Stimulated activated CD8-positive, alpha-beta memory T cell treated with anti-CD3 and anti-CD28 coated beads, Interleukin-2, amount 100 ng/mL, for 1 hour (primary cell): ENCODE measurements at regions not wholly inside any gene's neighbourhood (a gene's known extent, or its start where the extent isn't known, plus 50 kb on each side); places are given as distances from the start of the nearest gene placed in this dataset.

Experiments used
- DNase-seq, 2 donors: peaks; one replicate each; pipeline ENCODE4 v3.0.0-alpha.2; 2020; ENCODE audit warnings: low read depth in 2 of 2

DNA sequence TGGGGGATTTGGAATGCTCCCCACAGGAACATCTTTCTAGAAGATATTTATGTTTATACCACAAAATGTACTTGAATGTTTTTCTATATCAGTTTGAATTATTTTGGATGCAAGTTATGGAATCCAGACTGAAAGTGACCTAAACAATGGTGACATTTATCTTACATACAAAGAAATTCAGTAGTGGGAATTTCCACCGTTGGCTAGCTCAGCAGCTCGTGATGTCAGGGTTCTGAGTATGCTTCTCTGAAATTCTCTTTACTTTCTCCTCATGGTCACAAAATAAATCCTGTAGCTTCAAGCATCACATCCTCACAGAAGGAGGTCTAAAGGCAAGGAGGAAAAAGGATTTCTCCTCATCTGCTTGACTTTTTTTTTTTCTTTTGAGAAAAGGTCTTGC is 105.3 kb downstream of the AKAIN1 start:
- no peak for DNase-seq

DNA sequence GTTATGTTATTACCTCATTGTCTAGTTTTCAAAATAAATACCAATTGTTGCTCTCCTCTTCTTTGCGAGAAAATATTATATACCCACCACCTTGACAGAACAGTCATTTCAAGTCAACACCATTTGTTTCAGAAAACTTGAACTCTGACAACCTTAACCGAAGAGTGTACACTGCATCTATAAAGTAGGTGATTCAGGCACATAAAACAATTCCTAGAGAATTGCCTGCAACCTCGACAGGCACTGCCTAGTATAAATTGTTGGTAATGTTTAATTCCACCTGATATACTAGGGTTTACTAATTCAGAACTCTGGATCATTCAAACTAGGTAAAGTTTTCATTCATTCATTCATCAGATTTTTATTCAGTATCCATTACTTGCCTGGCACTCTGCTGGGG is 121.8 kb downstream of the AKAIN1 start:
- DNase-seq: no peak

DNA sequence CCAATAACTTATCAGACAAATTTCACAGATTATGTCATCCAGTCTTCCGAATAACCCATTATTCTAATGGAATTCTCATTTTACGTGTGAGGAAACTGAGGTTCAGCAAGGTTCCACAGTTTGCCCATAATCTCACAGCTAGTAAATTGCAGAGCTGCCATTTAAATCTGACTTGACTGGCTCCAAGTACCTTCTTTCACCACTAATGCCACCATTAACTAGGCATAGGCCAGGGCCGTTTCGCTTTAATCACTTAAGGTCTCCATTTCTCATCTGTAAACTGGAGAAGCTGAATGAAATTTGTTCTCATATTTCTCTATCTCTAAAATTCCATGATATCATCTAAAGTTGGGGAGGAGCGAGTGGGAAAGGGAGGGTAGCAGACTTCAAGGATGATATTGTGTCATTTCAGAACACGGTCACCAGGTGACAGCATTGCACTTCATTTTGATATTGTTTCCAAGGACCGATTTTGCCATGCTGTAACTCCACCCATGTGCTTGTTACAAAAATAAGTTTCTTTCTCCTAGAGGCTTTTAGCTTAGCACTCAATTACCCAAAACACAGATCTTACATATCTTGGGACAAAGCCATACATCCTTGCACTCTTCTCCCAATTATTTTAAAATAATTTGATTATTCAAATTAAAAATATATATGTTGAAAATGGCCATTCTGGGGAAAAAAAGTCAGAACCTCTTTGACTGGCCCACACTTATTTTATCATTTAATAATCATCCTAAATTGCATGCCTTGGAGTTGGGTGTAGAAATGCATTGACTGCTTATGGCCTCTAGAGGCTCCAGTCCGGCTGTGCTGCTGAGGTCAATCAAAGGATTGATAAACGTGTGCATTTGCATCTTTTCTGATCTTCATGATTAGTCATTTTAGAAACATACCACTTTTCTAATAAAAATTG is 123.8 kb downstream of the AKAIN1 start:
- DNase-seq: no peak

DNA sequence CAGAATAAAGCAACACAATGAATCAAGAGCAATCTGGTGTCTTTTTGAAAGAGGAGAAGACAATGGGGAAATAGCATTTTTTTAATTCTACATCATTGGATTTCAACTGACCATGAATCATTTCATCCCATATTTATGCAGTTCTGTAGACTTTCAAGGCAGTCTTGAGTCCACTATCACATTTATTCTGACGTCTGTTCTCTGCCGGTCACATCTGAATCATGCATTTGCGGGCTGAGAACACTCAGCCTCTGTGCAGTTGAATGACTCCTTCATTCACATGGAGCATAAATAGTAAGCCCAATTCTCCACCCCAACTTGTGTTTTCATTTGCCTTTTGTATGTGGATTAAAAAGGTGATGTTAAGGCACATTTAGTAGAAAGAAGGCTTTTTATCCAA is 128.2 kb downstream of the AKAIN1 start:
- no peak for DNase-seq

DNA sequence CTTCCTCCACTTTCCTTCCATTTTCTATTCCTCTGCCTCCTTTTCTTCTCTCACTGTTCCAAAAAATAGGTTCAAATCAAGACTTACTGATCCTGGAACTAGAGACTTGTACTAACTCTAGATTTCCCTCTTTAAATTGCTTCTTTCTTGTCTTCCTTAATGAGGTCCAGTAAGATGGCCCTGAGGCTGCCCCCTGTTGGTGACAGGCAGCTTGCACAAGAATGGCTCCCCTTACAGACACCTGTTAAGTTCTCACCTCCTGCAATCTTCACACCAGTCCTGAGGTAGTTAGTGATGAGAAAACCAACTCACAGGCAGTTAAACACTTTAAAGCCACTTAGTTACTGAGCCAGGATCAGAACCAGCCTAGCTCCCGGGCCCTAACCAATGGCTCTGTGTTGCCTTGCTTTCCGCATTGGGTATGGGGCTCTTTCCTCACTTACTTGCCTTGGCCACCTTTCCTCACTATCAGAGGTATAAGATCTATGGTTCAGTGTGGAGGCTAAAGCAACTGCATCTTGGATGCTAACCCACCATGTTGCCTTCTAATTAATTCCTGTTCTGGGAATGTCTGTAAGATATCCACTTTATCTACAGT is 130.6 kb downstream of the AKAIN1 start:
- DNase-seq: no peak

DNA sequence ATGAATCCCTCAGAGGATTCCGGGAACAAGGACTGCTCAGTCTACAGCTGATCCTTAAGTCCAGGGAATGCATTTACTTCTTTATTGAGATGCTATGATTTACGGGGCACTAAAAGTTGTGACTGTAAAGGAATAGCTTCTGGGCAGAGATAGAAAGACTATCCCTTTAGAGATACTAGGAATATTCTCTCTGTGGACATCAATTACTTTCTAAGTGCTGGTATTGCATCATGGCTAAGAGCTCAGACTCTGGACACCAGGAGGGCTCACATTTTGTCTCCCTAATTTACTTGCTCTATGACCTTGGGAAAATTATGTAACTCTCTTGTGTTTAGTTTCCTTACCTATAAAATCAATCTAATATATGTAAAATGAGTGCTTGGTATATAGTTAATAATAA is 131.4 kb downstream of the AKAIN1 start:
- DNase-seq: no peak

DNA sequence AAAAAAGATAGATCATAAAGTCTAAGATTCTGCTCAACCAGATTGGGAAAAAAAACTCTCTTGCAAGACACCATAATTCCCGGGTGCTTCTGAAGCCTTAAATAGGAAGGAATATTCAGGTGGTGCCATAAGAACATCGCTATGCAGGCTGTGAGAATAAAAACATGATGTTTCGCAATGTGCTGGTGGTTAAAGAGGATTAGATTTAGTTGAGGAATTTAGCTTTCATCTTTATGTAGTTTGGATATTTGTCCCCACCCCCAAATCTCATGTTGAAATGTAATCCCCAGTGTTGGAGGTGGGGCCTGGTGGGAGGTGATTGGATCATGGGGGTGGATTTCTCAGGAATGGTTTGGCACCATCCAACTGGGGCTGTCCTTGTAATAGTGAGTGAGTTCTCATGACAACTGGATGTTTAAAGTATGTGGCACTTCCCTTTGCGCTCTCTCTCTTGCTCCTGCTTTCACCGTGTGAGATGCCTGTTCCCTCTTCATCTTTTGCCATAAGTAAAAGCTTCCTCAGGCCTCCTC is 132.2 kb downstream of the AKAIN1 start:
- no peak for DNase-seq

DNA sequence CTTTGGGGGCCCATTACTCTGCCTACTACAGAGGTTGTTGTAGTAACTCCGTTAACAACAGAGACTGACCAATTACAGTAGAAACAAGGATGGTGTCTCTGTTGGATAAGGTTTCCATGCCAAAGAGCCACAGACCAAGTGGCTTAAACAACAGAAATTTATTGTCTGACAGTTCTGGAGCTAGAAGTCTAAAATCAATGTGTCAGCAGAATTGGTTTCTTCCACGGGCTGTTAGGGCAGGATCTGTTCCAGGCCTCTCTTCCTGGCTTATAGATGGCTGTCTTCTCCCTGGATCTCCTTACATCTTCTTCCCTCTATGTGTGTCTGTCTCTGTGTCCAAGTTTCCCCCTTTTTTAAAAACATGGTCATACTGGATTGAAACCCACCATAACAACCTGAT is 135.3 kb downstream of the AKAIN1 start:
- DNase-seq: no peak

DNA sequence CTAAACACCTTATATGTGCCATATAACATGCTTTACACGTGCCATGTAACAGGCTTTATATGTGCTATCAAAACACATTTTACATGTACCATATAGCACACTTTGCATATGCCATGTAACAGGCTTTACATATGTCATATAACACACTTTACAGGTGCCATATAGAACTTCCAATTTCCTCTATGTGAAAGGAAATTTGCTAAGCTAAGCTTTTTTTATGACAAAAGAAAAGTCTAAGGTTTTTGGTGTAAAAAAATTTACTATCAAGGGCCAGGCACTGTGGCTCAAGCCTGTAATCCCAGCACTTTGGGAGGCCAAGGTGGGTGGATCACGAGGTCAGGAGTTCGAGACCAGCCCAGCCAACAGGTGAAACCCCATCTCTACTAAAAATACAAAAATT is 136.5 kb downstream of the AKAIN1 start:
- no peak for DNase-seq

DNA sequence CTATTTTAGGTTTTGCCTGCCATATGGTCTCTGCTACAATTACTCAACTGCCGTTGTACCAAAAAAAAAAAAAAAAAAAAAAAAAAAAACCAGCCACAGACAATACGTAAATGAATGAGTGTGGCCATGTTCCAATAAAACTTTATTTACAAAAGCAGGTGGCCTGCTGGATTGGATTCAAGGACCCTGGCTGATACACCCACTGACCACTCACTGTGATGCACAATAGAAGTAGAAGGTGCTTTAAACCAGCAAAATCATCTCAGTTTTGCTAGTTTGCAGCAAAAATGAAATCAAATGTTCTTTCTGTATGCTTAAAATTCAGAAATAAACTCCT is 137.4 kb downstream of the AKAIN1 start:
- DNase-seq: no peak

DNA sequence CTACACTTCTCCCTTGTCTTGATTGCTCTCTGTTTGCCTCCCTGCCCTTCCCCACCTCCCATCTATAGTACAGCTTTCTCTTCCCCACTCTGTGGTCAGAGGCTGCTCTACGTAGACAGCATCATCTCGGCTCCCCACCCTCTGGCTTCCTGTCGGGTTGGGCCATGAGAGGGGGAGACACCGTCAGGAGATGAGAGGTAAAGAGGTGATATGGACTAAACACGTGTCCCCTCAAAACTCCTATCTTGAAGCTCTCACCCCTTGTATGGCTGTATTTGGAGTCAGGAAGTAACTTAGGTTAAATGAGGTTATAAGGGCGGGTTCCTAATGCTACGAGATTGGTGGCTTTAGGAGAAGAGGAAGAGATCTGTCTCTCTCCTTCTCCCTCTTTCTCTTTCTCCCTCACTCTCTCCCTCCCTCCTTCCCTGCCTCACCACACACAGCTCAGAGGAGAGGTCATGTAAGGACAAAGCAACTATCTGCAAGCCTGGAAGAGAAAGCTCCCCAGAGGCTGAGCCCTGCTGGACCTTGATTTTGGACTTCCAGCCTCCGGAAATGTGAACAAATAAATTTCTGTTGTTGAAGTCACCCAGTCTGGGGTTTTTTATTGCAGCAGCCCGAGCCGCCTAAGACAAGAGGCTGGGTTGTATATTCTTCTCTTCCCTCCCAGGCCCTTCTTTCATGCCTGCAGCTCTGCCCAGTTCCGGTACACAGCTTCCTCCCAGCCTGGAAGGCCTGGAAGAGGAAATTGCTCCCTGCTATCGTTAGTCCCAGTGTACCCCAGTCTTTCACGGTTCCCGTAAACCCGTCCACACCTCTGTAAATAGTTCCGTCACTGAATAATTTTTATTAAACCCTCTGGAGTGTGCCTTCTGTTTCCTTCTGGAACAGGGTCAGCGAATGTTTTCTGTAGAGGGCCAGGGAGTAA is 138.0 kb downstream of the AKAIN1 start:
- DNase-seq: peak in 1 of 2 donors; percentile 2

DNA sequence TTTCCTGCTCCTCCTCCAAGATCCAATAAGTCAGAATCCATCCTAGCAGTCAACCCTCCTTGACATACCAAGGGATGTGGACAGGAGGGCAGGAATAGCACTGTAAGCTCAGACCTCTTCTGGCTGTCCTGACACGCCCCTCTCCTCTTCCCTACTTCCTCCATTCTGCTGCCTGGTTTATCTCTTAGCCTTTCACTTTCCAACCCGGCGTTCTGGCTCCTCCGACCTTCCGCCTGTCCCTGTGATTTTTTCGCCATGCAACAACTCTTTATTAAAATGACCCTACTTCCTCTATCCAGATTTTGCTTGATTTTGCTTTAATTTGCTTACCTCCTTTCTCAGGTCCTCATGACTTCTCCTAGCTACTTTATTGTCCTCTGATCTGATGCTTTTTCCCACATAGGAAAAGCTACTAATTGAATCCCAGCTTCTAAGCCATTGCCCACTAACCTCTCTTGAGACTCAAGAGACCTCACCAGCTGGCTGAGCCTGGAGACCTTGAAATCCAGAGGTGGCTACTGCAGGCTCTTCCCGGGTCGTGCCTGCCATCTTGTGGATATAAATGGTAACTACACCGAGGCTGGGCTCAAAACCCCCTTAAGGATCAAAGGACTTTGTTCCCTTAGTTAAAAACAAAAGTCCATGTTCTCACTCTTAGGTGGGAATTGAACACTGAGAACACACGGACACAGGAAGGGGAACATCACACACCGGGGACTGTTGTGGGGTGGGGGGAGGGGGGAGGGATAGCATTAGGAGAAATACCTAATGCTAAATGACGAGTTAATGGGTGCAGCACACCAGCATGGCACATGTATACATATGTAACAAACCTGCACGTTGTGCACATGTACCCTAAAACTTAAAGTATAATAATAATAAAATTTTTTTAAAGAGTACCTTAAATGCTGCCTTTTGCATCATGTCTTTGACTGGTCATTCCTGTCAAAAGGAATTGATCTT is 139.4 kb downstream of the AKAIN1 start:
- DNase-seq: peak in 1 of 2 donors; percentile 4

DNA sequence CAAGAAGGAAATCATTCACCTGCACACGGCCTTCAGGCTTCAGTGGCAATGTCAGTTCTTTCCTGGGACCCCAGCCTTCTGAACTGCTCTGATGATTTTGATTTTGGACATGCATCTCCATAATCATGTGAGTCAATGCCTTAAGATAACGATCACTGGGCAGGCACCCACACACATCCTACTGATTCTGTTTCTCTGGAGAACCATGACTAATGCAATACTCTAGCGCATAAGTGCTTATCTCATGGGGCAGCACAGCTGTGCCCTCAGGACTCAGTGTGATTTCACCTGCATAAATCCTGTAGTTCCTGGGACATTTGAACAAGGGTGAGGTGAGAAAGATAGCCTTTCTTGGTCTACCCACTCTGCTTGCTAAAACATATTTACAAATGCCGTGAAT is 144.6 kb downstream of the AKAIN1 start:
- no peak for DNase-seq

DNA sequence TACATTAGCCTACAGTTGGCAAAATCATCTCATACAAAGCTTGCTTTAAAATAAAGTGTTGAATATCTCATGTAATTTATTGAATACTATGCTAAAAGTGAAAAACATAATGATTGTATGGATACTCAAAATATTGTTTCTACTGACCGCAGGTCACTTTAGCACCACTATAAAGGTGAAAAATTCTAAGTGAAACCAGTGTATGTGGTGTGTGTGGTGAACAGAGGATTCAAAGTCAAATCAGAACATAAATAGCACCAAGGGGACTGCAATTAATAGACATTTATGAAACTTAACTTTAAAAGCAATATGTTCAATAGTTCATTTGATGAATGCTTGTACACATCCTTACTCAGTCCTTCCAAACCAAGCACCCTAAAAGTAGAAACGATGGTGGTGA is 145.8 kb downstream of the AKAIN1 start:
- DNase-seq: no peak

DNA sequence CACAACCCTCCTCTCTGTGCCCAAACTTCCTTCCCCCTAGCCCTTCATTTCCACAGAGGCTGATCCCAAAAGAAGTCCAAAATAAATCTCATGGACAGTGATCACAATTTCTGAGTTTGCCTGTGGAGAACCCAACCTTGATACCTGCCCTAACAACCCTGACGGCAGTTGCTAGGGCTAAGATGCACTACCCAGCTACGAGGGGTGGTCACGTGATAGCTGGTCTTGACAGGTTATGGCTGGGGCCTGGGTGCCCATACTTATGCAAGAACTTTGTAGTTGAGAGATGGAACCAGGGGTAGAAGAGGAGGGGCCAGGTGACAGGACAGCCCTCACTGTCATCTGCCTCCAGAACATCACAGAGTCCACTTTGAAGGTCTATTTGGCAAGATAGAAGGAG is 147.9 kb downstream of the AKAIN1 start:
- no peak for DNase-seq

DNA sequence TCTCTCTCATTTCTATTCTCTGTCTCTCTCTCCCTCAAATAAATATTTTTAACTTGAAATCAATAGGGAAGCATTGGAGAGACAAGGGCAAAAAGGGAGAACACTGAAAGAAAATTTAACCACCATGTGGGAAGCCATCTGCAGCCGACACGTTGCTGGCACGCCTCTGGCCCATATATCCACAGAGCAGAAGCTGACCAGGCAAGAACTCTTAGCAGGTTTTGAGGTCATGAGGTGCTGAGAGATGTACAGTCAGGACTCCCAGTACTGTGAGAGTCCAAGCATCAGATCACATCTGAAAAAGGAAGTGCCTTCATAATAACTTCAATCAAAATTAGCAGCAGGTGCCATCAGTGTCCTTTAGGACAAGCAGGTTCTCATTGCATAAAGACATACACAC is 156.6 kb downstream of the AKAIN1 start:
- no peak for DNase-seq

DNA sequence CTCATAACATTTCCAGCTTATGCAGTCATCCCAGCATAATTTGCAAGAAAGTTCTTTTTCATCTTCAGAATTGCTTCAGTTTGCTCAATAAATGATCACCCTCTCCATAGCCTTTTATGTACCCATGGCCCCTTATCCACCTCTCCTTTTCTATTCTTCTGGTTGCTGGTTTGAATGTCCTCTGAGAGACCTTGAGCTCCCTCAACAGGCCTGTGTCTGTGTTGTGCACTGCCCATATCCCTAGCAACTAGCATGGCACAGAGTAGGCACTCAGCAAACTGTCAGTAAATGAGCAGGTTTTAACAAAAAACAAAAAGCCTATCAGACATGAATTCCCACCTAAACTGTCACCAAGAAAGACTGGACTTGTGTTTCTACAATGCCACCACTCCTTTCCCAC is 160.5 kb downstream of the AKAIN1 start:
- no peak for DNase-seq

DNA sequence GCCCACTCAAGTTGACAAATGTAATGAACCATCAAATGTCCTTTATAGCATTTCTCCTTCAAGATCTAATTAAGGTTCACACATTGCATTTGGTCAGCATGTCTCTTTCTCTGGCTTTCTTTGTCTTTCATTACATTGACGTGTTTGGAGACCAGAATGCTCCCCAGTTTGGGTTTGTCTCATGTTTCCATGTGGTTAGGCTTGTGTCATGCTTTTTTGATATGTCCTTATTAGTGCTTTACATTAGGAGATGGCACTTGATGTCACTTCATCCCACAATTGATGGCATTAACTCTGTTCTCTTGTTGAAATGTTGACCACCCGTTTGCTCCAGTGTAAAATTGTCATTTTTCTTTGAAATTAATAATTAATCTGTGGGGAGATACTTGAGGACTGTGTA is 165.8 kb downstream of the AKAIN1 start:
- DNase-seq: no peak

DNA sequence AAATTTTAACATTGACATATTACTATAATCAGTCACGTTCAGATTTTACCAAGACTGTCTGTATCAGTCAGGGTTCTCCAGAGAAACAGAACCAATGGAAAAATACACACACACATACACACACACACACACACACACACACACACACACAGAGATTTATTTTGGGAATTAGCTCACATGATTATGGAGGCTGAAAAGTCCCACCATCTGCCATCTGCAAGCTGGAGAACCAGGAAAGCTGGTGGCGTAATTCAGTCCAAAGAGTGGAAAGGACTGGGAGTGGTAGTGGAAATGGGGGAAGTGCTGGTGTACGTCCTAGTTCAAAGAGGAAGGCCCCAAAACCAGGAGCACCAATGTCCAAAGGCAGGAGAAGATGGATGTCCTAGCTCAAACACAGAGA is 166.4 kb downstream of the AKAIN1 start:
- no peak for DNase-seq

DNA sequence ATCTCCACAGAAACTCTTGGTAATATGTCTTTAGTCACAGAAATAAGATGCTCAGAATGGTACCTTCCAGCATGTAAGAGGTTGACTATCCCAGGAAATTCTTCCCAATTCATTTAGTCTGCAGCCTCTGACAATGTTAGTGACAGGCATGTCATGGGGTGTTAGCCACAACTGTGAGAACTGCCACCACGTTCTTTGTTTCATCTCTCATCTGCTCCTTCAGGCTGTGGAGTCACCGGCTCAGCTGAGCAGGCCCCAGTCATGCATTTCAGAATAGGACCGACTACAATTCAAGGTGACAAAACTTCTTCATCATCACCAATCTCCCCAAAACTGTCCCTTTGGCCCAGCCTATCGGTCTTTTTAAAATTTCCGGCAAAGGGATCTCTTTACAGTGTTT is 167.5 kb downstream of the AKAIN1 start:
- DNase-seq: no peak

DNA sequence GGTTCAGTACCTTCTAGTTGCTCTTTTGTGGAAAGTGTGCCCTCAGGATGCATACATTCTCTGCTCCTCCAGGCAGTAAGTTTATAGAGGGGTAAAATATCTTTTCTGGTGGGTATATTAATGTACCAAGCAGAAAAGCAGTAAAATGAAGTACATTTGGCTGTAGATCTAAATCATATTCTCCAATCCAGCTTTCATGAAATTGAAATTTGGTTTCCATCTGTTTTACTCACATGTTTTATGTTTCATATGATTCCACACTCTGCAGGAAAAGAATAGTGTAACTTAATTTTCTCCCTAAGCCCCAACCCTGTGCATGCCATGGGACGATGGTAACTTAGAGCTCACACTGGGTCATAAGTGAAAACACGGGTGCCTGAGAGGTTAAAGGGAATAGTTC is 172.3 kb downstream of the AKAIN1 start:
- DNase-seq: no peak
